Stomach (tissue), 4 donors: ENCODE measurements at regions not wholly inside any gene's neighbourhood (a gene's known extent, or its start where the extent isn't known, plus 50 kb on each side); places are given as distances from the start of the nearest gene placed in this dataset.

Source experiments
- EP300 ChIP-seq: sonication (generic); formaldehyde crosslinking; IDR thresholded peaks from one replicate; pipeline ENCODE4 v1.6.1; 2017; ENCODE audit warnings: antibody characterized with exemption
- POLR2A ChIP-seq, 4 donors: fragments of 450-650 bp; IDR thresholded peaks; one replicate each; pipeline ENCODE4 v1.6.1; 2016; ENCODE audit warnings: antibody characterized with exemption in 4 of 4, control low read depth in 2 of 4, mild to moderate bottlenecking in 1 of 4, moderate library complexity in 1 of 4
- POLR2AphosphoS5 ChIP-seq, 3 donors: sonication (generic); formaldehyde crosslinking; IDR thresholded peaks; one replicate each; pipeline ENCODE4 v1.6.1; 2016; ENCODE audit warnings: antibody characterized with exemption in 3 of 3
- TF ChIP-seq, protein P1 (sequence below), 7 experiments: fragments of 450-650 bp in 4 of 7; fragments of 200-600 bp in 3 of 7; sonication (generic) in 3 of 7; IDR thresholded peaks; one replicate each; pipeline ENCODE4 v1.5.1; 2016 to 2019; ENCODE audit warnings: antibody characterized with exemption in 7 of 7, control low read depth in 2 of 7, mild to moderate bottlenecking in 1 of 7

DNA sequence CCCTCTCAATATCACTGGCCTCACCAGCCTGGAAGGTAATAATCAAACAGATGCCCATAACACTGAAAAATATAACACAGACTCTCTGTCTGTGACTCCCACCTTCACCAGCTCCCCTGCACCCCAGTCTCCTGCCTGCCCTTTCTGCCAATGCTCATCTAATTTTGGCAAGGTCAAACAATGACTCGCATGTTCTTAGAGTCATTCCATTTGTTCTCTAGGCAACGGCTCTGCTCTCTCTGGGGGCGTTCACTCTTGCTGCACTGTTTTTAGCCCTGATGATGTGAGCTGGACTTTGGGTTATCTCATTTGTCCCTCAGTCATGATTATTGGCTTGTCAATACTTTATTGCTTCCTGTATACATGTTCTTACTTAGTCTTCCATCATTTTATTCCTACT is 691.8 kb downstream of the FLRT2 start:
- TF ChIP-seq EP300: no peak
- TF ChIP-seq, protein P1, sequence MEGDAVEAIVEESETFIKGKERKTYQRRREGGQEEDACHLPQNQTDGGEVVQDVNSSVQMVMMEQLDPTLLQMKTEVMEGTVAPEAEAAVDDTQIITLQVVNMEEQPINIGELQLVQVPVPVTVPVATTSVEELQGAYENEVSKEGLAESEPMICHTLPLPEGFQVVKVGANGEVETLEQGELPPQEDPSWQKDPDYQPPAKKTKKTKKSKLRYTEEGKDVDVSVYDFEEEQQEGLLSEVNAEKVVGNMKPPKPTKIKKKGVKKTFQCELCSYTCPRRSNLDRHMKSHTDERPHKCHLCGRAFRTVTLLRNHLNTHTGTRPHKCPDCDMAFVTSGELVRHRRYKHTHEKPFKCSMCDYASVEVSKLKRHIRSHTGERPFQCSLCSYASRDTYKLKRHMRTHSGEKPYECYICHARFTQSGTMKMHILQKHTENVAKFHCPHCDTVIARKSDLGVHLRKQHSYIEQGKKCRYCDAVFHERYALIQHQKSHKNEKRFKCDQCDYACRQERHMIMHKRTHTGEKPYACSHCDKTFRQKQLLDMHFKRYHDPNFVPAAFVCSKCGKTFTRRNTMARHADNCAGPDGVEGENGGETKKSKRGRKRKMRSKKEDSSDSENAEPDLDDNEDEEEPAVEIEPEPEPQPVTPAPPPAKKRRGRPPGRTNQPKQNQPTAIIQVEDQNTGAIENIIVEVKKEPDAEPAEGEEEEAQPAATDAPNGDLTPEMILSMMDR (IDR thresholded peaks at IDR 0.05): no peak
- no peak for TF ChIP-seq POLR2AphosphoS5 (IDR thresholded peaks at IDR 0.05)
- TF ChIP-seq POLR2A (IDR thresholded peaks at IDR 0.05): no peak
